ENCODE measurements at regions not wholly inside any gene's neighbourhood (a gene's known extent, or its start where the extent isn't known, plus 50 kb on each side); places are given as distances from the start of the nearest gene placed in this dataset.
A peak's percentile ranks its signal among the peaks of the same experiment; 100 is the strongest.
"Not testable (repeated sequence)": the region's sequence is repeated elsewhere in the genome, so short reads cannot be mapped to it uniquely, and the experiment has no call there.

DNA sequence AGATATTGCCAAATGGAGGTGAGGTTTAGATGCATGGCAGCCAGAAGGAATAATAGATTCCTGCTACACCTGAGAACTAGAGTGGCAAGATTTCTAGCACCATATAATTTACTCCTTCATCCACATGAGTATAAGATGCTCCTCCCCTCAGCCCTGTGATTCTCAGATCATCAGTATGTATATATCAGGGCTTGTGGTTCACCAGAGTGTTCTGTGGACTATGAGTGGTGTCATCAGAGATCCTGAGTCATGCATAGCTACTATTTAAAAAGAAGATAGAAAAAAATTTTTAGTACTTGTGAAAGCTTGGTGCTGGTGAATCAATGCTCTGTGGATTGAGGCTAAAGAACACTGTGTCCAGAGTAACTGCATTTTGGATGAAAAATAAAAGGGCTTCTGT lies 285.9 kb downstream of the BMP4 start:
- DNase-seq (ENCODE audit: low read depth) = peak; percentile 99

DNA sequence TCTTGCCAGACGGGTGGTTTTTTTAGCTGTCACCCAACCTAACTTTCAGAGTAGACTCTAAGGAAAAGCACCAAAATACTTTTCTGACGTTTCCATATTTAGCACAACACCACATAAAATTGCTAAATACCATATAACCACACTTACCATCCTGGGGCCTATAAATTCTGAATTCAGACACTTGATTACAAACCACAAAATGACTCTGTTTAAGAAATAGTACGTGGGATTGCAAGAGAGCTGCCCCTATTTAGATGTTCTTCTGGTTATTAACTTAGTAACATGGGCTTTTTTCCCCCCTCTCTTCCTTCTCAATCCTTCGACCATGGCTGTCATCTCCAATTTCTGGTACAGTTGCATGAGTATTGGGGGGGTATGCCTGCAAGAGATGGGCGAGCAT lies 287.7 kb downstream of the BMP4 start:
- peak; percentile 95 for DNase-seq (ENCODE audit: low read depth)

DNA sequence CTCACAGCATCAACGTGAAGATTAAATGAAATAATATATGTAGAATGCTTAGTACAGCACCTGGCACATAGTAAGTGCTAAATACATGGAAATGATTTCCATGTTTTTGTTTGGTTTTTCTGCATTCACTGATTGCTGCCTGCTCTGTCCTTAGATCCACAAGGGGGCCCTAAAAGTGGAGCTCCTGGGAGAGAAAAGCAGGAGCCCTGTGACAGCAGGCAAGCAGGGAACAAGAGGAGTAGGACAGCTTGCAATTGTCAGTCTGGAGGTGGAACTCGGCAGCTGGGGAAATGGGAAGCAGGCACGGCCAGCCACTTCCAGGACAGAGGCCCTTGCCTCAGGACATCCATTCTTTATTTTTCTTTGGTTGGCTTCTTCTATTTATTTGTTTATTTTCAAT lies 292.9 kb downstream of the BMP4 start:
- DNase-seq (ENCODE audit: low read depth) = peak; percentile 18

DNA sequence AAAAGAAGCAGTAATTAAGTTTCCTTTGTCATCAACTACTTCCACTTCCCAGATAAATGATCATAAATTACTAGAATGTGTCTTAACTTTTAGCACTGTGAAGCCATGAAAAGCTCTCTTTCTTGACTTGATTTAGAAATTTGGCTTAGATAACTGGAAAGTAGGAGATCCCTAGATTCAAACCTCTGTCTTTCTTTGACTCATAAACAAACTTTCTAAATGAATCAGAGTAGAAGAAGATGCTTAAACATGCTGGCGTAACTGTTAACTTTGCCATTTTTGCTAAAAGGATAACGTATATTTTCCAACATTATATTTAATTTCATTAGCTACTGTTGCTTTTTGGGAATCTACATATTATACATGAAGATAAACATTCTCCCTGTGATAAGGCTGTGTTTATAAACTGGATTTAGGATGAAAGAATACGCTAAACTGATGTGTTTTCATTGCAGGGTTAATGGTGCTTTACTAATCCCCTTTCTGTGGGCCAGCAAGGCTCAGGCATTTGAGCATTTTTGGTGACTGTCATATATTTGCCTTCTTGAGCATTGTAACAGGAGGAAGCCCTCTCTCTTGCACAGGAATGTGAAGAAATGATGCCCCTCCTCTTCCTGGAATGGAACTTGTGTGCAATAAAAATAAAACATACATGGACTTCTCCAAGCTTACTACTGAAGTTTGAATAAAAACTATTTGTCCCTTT lies 301.4 kb downstream of the BMP4 start:
- no peak for DNase-seq (ENCODE audit: low read depth)

DNA sequence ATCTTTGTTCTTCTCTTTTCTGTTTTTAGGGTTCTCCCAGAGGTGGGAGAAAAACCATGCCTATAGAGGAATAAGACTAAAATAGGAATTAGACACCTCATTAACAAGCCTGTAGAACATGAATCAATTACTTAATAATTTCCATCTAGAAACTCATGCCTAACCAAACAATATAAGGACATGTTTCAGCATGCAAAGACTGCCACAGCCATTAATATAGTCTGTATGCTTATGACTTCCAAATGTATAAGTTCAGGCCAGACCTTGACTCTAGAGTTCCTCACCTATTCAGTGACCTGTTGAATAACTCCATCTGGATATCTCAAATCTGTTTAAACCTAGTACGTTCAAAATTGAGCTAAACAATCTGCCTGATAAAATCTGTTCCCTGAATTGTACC lies 304.6 kb downstream of the BMP4 start:
- no peak for DNase-seq (ENCODE audit: low read depth)

DNA sequence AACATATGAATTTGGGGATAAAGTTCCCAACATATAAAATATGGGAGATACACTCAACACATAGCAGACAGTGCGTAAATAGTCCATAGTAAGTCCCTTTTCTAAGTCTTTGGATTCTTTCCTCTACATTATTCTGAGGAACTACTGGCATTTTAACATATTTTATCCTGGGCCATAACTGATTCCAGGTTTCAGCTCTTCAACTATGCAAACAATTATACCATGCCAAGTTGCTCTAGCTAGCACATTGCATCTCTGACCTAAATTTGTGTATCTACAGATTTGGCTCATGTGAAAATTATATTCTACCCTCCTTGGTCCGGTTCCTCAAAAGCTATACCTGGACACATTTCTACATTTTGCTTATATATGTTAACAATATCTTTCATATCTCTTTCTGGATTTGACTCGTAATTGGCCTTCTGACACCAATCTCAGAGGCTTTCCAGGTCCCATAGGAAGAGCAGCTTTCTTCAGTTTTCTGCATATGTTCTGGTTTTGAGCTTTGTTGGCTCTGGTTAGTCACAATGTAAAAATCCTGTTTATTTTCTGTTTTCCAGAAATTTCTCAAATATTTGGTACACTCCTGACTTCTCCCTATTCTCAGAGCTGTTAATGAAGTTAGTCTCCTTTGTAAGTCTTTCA lies 305.4 kb downstream of the BMP4 start:
- DNase-seq (ENCODE audit: low read depth) = no peak

DNA sequence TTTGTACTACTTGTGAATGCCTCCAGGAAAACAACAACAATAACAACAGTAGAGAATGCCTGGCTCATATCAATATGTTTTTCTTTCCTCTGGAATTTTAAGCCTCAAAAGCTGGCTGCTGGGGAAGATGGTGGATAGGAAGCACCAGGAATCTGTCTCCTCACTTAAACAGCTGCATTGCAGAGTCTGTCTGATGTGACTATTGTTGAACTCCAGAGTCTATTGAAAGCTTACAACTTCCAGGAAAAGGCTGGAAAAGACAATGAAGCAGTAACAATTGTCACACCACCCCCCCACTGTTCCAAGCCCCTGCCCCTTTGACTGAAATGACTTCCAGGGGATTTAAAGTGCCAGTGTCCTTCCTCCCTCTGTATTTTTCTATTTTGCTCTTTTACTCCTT lies 309.7 kb downstream of the BMP4 start:
- DNase-seq (ENCODE audit: low read depth) = no peak

DNA sequence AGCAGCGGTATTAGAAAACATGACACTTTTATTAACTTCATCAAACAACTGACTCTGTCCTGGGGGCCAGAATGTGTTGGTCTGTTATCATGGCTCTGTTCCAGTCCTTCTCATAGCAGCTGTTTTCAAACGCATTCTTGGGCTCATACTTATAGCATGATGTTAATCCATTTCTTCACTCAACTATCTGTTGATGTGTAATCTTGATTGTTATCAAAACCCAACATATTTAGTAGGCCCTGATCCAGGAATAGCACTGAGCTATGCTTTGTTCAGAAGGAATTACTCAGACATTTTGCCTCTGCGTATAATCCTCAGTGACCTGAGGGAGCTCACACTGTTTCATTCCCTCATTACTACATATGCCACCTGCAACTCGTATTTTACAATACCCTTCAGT lies 315.9 kb downstream of the BMP4 start:
- peak; percentile 83 for DNase-seq (ENCODE audit: low read depth)

DNA sequence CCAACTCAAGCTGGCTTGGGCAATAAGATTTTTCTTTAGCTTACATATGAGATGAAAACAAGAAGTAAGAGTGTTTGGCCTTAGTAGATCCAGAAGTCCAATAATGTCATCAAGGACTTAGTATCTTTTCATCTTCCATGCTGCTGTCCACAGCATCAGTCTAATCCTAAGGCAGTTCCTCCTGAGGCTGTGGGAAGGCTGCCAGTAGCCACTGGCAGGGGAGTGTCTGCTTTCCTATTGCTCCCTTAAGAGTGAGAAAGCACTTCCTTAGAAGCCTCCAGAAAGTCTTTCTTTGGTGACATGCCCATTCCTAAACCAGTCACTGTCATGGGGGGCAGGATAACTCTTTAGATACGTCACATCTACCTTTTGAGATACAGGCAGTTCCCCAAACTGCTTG lies 317.7 kb downstream of the BMP4 start:
- DNase-seq (ENCODE audit: low read depth) = peak; percentile 21

DNA sequence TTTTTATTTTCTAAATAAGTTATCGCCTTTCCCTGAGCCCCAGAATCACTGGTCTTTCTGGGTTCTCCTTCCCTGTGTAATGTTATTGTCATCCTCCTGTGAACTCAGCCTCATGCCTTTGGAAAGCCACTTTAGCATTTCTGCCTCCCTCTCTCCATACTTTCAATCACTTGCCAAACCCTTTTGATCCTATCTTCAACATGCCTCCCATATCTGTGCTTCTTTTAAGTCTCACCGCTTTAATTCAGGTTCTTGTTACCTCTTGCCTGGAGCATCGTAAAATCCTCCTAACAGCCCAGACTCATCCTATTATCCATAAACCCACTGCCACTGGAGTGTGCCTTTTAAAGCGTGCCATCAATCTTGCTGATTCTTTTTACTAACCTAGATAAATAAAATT lies 321.8 kb downstream of the BMP4 start:
- DNase-seq (ENCODE audit: low read depth) = no peak

DNA sequence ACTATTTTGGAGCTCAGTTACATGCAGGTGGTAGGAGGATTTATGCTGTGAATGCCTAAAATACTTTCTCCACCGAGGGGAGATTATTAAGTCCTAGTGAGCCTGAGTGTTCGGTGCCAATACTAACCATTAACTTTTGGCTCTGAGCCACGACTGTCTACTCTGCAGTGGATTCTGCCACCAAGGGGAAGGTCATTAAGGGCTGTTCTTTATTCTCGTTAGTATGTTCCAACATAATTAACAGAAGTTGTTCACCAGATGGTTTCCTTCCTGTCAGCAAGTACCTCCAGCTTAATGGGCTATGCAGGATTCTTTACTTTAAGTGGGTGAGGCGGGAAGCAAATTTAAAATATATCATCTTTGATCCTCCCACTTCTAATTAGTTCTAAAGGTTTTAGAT lies 326.3 kb downstream of the BMP4 start:
- no peak for DNase-seq (ENCODE audit: low read depth)

DNA sequence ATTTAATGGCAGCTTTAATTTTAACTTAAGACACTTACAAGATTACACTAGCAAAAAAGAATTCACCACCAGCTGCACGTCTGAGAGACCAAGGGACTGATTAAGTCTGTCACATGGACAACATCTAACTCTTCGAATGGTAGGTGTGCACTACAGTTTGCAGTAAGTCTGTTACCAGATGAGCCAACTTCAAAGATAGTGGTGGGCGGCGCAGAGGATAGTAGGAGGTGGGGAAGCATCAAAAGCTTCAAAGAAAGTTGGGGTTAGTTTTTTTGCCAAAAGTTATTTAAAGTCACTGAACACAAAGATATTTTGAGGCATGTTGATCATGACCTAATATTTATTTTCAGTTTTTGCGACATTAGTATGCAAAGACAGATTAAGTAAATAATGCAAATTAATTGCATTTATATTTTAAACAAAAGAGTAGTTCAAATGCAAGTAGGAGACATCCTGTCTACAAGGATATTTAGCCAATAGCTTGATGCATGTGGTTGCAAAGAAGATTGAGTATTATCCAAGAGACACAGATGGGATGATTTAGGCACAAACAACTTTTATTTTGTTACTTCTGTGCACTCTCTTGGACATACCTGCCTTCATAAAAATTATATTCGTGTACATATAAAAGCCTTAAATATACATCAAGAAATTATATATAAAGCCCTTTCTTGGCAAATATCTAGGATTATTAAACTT lies 327.7 kb downstream of the BMP4 start:
- no peak for DNase-seq (ENCODE audit: low read depth)

DNA sequence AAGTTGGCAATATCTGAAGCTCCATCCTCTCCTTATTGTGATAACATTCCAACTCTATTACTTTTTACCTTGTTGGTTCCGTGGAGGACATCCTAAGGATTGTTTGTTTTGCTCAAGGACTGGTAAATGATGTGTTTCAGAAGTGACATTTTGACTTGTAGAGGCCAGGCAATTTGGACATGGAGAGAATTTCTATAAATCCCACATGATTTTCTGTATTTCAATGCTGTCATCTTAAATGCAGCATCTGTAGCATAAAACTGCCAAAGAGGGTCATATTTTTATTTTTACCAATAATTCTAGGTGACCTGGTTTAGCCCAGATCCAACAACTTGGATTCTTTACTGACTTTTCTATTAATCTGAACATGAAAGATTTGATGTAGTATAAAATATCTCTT lies 328.4 kb downstream of the BMP4 start:
- no peak for DNase-seq (ENCODE audit: low read depth)

DNA sequence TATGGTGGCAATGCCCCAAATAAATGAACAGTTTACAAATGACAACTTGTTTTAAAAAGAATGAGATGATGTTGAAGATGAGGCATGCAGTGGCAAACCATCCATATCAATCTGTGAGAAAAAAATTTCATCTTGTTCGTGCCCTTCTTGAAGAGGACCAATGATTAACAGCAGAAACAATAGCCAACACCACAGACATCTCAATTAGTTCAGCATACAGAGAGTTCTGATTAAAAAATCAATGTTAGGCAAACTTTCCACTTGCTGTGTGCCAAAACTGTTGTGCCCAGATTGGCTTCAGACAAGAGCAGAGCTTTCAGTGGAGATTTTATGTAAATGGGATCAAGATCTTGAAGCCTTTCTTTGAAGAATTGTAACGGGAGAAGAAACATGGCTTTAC lies 329.9 kb downstream of the BMP4 start:
- no peak for DNase-seq (ENCODE audit: low read depth)

DNA sequence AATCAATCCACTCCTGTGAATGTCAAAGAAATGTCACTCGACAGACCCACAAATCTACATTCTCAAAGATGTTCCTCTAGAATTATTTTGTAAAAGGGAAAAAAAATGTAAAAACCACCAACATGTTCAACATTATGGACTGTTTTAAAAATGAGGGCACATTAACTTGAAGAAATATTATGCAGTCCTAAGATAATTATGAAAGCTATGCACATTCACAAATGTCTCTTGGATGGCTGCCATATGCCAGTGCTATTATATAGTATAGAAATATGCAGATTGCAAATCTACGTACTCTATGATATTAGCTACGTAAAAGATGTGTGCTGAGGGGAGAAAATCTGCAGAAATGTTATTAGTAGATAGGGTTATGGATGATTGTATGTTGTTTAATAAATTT lies 334.2 kb downstream of the BMP4 start:
- no peak for DNase-seq (ENCODE audit: low read depth)

DNA sequence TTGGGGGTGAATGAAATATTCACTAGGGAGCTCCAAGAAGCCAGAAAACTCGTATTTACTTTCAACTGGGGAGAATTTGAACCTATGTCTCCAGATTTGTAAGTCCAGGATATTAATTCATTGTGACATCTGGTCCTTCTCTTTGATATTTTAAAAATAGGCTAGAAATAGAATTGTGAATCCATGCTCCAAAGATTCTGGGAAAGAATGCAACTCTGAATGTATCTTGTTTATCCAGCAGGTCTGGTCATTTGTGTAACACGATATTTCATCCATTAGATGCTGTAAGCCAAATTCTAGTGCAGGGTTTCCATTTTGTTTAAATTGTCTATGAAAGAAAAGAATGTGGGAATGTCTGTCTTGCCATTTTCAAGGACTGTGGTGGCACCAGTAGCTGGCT lies 334.7 kb downstream of the BMP4 start:
- DNase-seq (ENCODE audit: low read depth) = no peak

DNA sequence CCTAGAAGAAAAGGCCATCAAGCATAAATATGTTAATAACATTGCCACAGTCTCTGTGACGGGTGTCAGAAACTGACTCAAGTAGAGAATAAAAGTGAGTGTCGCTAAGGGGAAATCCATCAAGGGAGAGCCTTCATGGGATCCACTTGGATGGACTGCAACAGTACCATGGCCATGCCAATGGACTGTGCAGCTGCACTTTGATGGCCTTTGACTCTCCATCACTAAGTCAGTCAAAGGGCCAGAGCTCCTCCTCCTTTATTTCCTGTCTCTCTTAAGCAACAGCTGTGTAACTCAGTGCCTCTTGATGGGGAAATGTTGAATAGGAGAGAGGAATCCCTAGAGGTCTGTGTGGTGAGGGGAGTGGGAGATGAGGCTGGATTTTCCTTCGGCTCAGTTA lies 335.2 kb downstream of the BMP4 start:
- DNase-seq (ENCODE audit: low read depth) = no peak

DNA sequence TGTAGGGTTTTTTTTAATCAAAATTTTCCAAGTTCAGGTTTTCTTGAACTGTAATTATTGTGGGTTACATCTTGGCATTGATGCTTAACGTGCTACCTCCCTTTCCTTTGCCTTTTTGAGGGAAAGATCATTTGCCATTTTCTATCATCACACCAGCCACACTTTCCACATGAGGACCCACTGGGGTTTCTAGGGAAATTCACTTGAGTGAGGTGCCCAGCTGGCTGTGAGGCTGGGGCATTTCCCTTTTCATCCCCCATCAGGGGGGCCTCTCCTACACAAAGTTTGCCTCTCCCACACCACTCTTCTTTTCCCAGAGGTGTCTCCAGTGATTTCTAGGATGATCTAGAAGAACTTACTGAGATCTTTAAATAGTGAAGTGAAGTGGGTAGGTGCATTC lies 335.7 kb downstream of the BMP4 start:
- no peak for DNase-seq (ENCODE audit: low read depth)

DNA sequence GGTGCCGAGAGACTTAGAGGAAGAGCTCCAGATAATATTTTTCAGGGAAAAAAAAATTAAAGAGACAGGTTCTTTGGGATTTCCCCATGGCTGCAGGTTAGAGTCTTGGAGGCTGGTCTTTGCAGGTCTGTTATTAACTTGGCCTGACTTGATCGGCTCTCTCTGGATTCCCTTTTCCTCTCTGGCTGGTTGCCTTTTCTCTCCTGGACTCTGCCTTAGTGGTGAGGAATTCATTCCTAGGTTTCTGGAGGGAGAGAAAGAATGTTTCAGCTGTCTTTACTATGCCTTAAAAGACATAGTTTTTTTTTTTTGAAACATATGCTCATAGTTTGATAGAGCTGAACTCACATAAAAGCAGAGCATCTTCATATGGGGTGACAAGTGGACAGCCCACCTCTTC lies 336.3 kb downstream of the BMP4 start:
- peak; percentile 11 for DNase-seq (ENCODE audit: low read depth)

DNA sequence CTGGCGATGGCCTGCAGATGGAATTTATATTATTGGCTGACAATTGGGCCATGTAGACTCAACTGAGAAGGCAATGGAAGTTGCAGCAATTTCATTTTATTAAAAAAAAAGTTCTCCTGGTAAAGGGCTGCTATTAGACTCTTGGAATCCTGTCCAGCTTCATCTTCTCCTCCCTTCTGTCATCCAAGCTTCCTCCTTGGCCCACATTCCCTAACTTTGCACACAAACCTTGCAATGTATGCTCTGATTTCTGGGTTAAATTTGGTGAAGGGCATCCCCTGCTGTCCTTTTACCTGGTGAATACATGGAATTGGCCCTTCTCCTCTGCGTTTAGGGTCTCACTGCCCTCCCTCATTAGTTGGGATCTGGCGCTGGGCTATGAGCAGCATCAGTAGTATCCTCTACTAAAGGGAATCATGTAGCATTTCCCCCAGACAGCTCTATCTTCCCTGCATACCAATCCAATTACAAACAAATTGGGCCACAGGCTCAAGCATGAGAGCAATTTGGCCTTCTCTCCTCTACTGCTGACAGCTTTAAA lies 336.9 kb downstream of the BMP4 start:
- DNase-seq (ENCODE audit: low read depth) = peak; percentile 58

DNA sequence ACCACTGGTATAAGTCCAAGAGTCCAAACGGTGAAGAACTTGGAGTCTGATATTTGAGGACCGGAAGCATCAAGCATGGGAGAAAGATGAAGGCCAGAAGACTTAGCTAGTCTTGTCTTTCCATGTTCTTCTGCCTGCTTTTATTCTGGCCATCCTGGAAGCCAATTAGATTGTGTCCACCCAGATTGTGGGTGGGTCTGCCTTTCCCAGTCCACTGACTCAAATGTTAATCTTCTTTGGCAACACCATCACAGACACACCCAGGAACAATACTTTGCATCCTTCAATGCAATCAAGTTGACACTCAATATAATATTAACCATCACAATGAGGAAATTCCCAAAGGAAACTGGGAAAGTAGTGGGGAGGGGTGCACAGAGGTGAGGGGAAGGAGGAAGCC lies 340.1 kb downstream of the BMP4 start:
- not testable (repeated sequence) for DNase-seq (ENCODE audit: low read depth)

DNA sequence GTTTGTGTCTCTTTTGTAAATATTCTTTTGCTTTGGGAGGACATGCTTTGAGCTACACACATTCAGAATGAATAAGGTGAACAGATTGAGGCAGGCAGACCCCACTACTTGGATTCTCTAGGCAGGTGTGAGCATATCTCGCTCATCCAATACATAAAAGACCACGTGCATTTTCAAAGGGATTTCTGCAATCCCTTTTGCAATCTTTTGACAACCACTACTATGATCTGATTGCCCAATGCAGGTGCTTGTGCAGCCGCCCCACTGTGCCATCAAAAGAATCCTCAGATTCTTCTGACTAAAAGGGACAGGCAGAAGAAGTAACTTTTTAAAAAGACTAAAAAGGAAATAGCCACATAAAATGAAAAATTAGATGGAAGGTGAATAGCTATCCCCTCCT lies 341.4 kb downstream of the BMP4 start:
- no peak for DNase-seq (ENCODE audit: low read depth)
